GM23338 (cell line): ENCODE measurements at regions not wholly inside any gene's neighbourhood (a gene's known extent, or its start where the extent isn't known, plus 50 kb on each side); places are given as distances from the start of the nearest gene placed in this dataset.

Experiments used
- ATAC-seq: fragments of 200-7000 bp; cut with Tn5 transposase; 3 replicates; pipeline ENCODE4 v1.9.1; 2020
- DNase-seq: peaks from one replicate; pipeline ENCODE4 v3.0.0-alpha.2; 2015; ENCODE audit warnings: low spot score
- H2AFZ ChIP-seq: fragments of 200-600 bp; sonication (generic); 2 replicates; pipeline ENCODE4 v1.8.0; 2016; ENCODE audit warnings: antibody characterized with exemption, mild to moderate bottlenecking, moderate library complexity
- H3F3A ChIP-seq: fragments of 200-600 bp; sonication (generic); replicated peaks from 2 replicates; pipeline ENCODE4 v1.8.0; 2017; ENCODE audit warnings: antibody characterized with exemption, mixed run types, low read depth
- H3K27ac ChIP-seq: fragments of 200-600 bp; sonication (generic); 2 replicates; pipeline ENCODE4 v1.6.1; 2016; ENCODE audit warnings: low read depth
- H3K27me3 ChIP-seq: fragments of 200-600 bp; sonication (generic); 2 replicates; pipeline ENCODE4 v1.8.0; 2016; ENCODE audit warnings: mild to moderate bottlenecking, mixed run types, moderate library complexity; ENCODE audit not compliant: insufficient read depth
- H3K36me3 ChIP-seq: fragments of 200-600 bp; sonication (generic); 2 replicates; pipeline ENCODE4 v1.8.0; 2016; ENCODE audit warnings: mild to moderate bottlenecking; ENCODE audit not compliant: insufficient read depth
- H3K4me1 ChIP-seq: fragments of 200-600 bp; sonication (generic); 2 replicates; pipeline ENCODE4 v1.8.0; 2016; ENCODE audit warnings: mild to moderate bottlenecking, moderate library complexity; ENCODE audit not compliant: insufficient read depth
- H3K4me2 ChIP-seq: fragments of 200-600 bp; sonication (generic); 2 replicates; pipeline ENCODE4 v1.7.1; 2017; ENCODE audit warnings: mixed run types
- H3K4me3 ChIP-seq: fragments of 200-600 bp; sonication (generic); 2 replicates; pipeline ENCODE4 v1.6.1; 2016; ENCODE audit warnings: mixed run types
- H3K79me2 ChIP-seq: fragments of 200-600 bp; sonication (generic); replicated peaks from 2 replicates; pipeline ENCODE4 v1.8.0; 2017; ENCODE audit warnings: mild to moderate bottlenecking; ENCODE audit not compliant: insufficient read depth
- H3K9me2 ChIP-seq: fragments of 200-600 bp; sonication (generic); 2 replicates; pipeline ENCODE4 v1.8.0; 2017; ENCODE audit not compliant: insufficient read depth
- H4K20me1 ChIP-seq: fragments of 200-600 bp; sonication (generic); replicated peaks from 2 replicates; pipeline ENCODE4 v1.8.0; 2017; ENCODE audit warnings: mild to moderate bottlenecking; ENCODE audit not compliant: insufficient read depth
- H3K27ac Mint-ChIP-seq: 2 replicates; pipeline ENCODE4 v1.8.0; 2020; ENCODE audit warnings: inconsistent platforms, mild to moderate bottlenecking, moderate library complexity, mixed read lengths
- H3K27me3 Mint-ChIP-seq: 3 replicates; pipeline ENCODE4 v1.8.0; 2022; ENCODE audit warnings: low read depth, mild to moderate bottlenecking, moderate library complexity, mixed read lengths, inconsistent platforms; ENCODE audit not compliant: insufficient read depth, poor library complexity
- H3K36me3 Mint-ChIP-seq: 3 replicates; pipeline ENCODE4 v1.8.0; 2021; ENCODE audit warnings: low read depth, mild to moderate bottlenecking, inconsistent platforms, moderate library complexity, mixed read lengths
- H3K4me1 Mint-ChIP-seq: 3 replicates; pipeline ENCODE4 v1.8.0; 2020; ENCODE audit warnings: mild to moderate bottlenecking, inconsistent platforms, mixed read lengths
- H3K4me3 Mint-ChIP-seq: 3 replicates; pipeline ENCODE4 v1.8.0; 2021; ENCODE audit warnings: moderate library complexity, mild to moderate bottlenecking, inconsistent platforms, mixed read lengths
- H3K9me3 Mint-ChIP-seq: 3 replicates; pipeline ENCODE4 v1.8.0; 2020; ENCODE audit warnings: moderate library complexity, mild to moderate bottlenecking, inconsistent platforms, mixed read lengths
- CREB1 ChIP-seq: fragments of 250-450 bp; sonication (Bioruptor Pico); IDR thresholded peaks from 2 replicates; pipeline ENCODE4 v1.5.0; 2020; ENCODE audit warnings: low read depth, mild to moderate bottlenecking, moderate library complexity
- CTCF ChIP-seq, 2 experiments: fragments of 200-600 bp in 1 of 2; sonication (generic) in 1 of 2; conservative IDR thresholded peaks; 2 replicates each; pipeline versions ENCODE4 v1.5.1 to v1.6.1; 2016 to 2017; ENCODE audit warnings: antibody characterized with exemption in 2 of 2, low read depth in 2 of 2, mild to moderate bottlenecking in 2 of 2, moderate library complexity in 1 of 2
- ETS1 ChIP-seq: IDR thresholded peaks from 2 replicates; pipeline ENCODE4 v1.6.1; 2016; ENCODE audit warnings: antibody characterized with exemption
- EZH2 ChIP-seq: fragments of 200-600 bp; sonication (generic); IDR thresholded peaks from one replicate; pipeline ENCODE4 v1.8.0; 2017; ENCODE audit warnings: antibody characterized with exemption, mild to moderate bottlenecking, low read depth; ENCODE audit not compliant: unreplicated experiment
- EZH2phosphoT487 ChIP-seq: fragments of 200-600 bp; sonication (generic); IDR thresholded peaks from one replicate; pipeline ENCODE4 v1.8.1; 2018; ENCODE audit warnings: antibody characterized with exemption; ENCODE audit not compliant: unreplicated experiment
- NANOG ChIP-seq: IDR thresholded peaks from 2 replicates; pipeline ENCODE4 v1.6.1; 2016; ENCODE audit warnings: antibody characterized with exemption, borderline replicate concordance
- POLR2AphosphoS5 ChIP-seq: IDR thresholded peaks from 2 replicates; pipeline ENCODE4 v1.6.1; 2016; ENCODE audit warnings: antibody characterized with exemption, low read depth
- REST ChIP-seq: IDR thresholded peaks from one replicate; pipeline ENCODE4 v1.6.1; 2018; ENCODE audit warnings: antibody characterized with exemption; ENCODE audit not compliant: unreplicated experiment
- STAT1 ChIP-seq: IDR thresholded peaks from one replicate; pipeline ENCODE4 v1.6.1; 2016; ENCODE audit warnings: antibody characterized with exemption; ENCODE audit not compliant: unreplicated experiment
- ZNF114 ChIP-seq: fragments of 250-450 bp; sonication (Bioruptor Pico); IDR thresholded peaks from 2 replicates; pipeline ENCODE4 v1.5.0; 2020; ENCODE audit warnings: mild to moderate bottlenecking, moderate library complexity
- ZNF331 ChIP-seq: fragments of 250-450 bp; sonication (Bioruptor Pico); IDR thresholded peaks from 2 replicates; pipeline ENCODE4 v1.5.0; 2020; ENCODE audit warnings: low read depth, mild to moderate bottlenecking, moderate library complexity

- no peak for TF ChIP-seq REST
- no peak for TF ChIP-seq ZNF331
- no peak for TF ChIP-seq NANOG
- no peak for TF ChIP-seq ZNF114 (CRISPR knock-in tag)
- no peak for TF ChIP-seq EZH2
- no peak for TF ChIP-seq CREB1 (CRISPR knock-in tag)
- TF ChIP-seq EZH2phosphoT487 = no peak
- no peak for TF ChIP-seq ETS1
Measured at GRCh38 chr18:29547626-29548025, 1370.7 kb upstream of the CDH2 start (continued).

GRCh38 chr18:29540548-29540947, 1363.6 kb upstream of the CDH2 start:
- Histone ChIP-seq H3K9me2 (no peaks in the 10 kb centered on the region), H3K27me3 (no peaks in the 10 kb centered on the region), H4K20me1 (no peaks in the 10 kb centered on the region), H3F3A (no peaks in the 10 kb centered on the region), H3K4me2 (no peak overlapping the region), H3K4me1 (no peaks in the 10 kb centered on the region), H3K36me3 (no peaks in the 10 kb centered on the region), H3K79me2 (no peaks in the 10 kb centered on the region), H3K4me3 (no peak overlapping the region), H3K27ac (no peak overlapping the region), H2AFZ (no peak overlapping the region)
- Mint-ChIP-seq H3K27me3 (no peaks in the 10 kb centered on the region), H3K27ac (no peak overlapping the region), H3K36me3 (no peaks in the 10 kb centered on the region), H3K9me3 (no peaks in the 10 kb centered on the region), H3K4me3 (no peak overlapping the region), H3K4me1 (no peaks in the 10 kb centered on the region)
- DNase-seq = no peak
- ATAC-seq = no peak
- TF ChIP-seq CTCF (conservative IDR thresholded peaks at IDR 0.05; ENCODE audit: low read depth in 2 of 2) = no peak
- TF ChIP-seq POLR2AphosphoS5 = no peak
- no peak for TF ChIP-seq ETS1
- TF ChIP-seq REST = no peak
- TF ChIP-seq STAT1 = no peak
- no peak for TF ChIP-seq EZH2
